GM18868 (cell line): ENCODE measurements at regions not wholly inside any gene's neighbourhood (a gene's known extent, or its start where the extent isn't known, plus 50 kb on each side); places are given as distances from the start of the nearest gene placed in this dataset.

Experiments used
- ATAC-seq: cut with Tn5 transposase; IDR thresholded peaks from one replicate; pipeline ENCODE4 v1.9.1; 2021; ENCODE audit warnings: mild to moderate bottlenecking, moderate library complexity; ENCODE audit not compliant: unreplicated experiment

DNA sequence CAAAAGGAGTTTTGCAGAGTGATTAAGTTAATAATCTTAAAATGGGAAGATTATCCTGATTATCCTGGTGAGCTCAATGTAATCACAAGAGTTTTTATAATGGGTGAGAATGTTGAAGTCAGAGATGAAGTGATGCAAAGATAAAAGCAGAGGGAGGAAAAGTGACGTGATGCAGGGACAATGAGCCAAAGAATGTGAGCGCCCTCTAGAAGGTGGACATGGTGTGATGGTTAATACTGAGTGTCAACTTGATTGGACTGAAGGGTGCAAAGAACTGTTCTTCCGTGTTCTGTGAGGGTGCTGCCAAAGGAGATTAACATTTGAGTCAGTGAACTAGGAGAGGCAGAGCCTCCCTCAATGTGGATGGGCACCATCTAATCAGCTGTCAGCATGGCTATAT, 569.6 kb upstream of the AGTR1 start:
- no peak for ATAC-seq

DNA sequence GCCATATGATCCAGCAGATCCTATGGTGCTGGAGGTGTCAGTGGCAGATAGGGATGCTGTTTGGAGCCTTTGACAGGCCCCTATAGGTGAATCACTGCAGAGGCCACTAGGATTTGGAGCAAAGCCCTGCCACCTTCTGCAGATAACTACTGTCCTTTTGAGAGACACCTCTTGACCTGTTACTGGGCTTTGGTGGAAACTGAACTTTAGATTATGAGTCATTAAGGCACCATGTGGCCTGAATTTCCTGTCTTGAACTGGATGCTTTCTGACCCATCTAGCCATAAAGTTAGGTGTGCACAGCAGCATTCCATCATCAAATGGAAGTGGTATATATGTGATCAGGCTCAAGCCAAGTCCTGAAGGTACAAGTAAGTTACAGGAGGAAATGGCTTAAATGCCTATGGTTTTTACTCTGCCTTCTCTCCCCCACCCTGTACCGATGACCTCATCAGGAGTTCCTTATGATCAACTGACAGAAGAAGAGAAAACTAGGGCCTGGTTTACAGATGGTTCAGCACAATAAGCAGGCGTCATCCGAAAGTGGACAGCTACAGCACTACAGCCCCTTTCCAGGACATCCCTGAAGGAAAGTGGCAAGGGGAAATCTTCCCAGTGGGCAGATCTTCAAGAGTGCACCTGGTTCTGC, 565.6 kb upstream of the AGTR1 start:
- no peak for ATAC-seq

DNA sequence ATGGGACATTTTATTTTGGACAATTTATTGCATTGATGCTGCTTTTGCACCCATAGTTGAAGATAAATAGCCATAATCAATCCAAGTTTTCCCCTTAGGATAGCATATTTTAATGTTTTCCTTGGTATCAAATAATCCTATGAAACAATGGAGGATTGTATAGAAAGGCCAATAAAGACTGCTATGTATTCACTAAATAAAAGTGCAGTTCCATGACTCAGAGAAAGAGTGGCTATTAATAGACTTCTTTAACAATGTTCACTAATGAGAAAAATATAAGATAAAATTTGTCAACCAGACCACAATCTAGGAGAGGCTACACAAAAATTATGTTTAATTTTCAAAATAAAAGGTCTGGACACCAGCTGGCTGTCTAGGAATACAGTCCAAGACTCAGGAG, 560.9 kb upstream of the AGTR1 start:
- ATAC-seq: no peak

DNA sequence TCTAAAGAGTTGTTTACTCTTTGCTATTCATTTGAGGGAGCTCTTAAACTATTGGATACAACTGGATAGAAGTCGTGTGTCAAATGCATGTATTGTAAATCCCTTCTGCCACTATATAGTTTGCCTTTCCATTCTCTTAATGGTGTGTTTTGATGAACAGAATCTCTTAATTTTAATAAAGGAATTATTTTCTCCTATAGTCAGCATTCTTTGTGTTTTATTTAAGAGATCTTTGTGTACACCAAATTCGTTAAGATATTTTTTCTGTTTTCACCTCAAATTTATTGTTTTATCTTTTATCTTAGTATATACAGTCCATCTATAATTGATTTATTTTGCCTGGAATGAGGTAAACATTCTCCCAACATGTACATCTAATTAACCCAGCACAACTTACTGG, 551.5 kb upstream of the AGTR1 start:
- ATAC-seq: no peak

DNA sequence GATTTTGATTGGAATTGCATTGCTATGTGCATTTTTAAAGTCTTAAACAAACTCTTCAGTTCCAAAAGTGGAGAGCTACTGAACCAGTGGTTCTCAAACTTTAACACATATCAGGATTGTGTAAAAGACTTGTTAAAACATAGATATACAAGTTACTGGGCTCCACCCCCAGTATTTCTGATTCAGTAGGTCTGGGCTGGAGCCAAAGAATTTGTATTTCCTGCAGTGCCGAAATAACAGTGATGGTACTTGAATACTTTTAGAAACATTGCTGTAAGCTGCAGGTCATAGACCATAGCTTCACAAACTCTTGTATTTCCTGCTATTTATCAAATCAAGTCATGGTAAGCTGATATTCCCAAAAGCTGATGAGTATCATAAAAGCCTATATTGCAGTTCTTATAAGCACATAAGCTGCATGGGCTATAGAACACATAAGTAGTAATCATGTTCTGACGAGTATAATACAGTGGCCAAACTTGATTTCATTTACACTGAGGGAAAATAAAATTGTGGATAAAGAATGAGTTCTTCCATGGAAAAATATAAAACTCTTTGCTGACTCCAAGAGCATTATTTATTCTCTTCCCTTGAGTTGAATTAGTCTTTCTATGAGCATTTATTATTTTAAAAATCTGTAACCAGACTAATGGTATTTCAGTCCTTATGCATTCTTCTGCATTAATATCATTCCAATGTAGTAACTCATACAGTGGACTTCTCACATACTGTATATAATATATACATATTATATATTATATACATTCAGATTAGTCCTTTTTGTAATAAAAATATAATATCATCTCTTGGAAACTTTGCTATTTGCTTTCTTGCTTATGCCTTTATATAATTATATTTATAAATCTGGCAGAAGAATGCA, 550.5 kb upstream of the AGTR1 start:
- no peak for ATAC-seq

DNA sequence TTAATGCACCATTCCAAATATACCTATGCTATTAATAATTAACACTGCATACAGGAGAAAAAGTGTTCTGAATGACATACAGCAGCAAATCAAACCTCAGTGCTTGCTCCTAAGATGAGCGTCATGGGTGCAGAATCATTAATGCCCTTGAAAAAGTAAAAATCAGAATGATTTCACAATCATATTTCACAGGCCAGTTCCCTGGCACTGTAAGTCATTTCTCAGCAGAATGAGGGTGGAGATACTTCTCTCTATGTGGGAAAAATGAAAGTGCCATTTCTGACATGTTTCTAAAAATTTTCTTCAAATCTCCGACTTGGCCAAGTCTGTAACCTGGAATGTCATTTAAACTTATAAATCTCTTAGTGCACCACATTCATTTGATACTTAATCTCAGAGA, 549.8 kb upstream of the AGTR1 start:
- no peak for ATAC-seq

DNA sequence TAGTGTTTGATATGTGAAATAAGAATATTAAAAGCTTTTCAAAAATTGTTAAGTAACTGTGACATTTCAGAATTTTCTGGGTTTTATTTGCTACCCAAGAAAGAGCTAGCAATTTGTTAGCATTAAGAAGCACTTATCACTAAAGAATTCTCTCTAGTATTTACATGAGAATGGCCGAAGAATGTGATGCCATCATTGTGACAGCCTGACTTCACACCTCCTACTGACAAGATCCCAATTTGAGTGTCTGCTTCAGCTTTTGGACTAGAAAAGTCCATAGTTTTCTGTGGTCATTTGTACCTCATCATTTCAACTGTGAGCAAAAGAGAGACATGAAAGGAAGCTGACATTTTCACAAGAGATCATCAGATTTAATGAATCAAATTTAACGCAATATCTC, 548.1 kb upstream of the AGTR1 start:
- no peak for ATAC-seq

DNA sequence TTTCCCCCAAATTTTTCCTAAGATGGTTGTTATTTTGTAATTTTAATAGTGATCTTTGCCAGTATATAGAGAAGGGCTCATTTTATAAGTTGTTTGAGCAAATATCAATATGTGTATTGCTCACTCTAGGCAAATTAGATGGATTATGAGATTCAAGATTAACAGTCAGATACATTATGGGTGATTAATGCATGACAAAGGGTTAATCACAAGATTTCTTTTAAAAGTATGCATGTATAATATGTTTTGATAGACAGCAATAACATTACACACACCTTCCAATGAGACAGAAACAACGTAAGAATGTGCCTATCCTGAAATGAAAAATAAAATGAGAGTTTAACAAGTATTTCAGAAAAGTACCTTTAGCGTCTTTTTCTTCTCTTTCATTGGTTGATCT, 547.6 kb upstream of the AGTR1 start:
- no peak for ATAC-seq

DNA sequence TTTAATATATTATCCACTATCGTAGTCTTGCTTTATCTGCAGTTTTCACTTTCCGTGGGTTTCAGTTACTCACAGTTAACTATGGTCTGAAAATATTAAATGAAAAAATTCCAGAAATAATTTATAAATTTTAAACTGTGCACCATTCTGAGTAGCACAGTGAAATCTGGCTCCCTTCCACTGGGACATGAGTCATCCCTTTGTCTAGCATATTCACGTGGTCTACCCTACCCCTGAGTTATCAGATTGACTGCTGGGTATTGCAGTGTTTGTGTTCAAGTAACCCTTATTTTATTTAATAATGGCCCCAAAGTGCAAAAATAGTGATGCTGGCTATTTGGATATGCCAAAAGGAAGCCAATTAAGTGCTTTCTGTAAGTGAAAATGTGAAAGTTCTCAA, 539.5 kb upstream of the AGTR1 start:
- ATAC-seq: no peak

DNA sequence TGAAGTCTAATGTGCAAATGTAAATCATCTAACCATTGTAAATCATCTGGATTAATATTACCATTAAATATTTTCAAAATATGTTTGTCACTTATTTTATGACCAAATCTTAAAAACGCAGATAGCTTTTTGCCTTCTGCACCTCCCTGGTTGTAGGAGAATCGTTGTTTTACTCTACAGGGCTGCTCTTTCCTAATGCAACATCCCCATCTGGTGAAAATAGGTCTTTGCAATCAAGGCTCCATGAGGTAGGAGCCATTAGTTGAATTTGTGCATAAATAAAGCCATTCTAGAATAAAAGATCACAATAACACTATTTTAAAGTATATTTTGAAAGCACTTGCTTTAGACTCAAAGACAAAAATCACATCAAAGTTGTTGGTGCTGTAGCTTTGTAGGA, 535.6 kb upstream of the AGTR1 start:
- no peak for ATAC-seq

DNA sequence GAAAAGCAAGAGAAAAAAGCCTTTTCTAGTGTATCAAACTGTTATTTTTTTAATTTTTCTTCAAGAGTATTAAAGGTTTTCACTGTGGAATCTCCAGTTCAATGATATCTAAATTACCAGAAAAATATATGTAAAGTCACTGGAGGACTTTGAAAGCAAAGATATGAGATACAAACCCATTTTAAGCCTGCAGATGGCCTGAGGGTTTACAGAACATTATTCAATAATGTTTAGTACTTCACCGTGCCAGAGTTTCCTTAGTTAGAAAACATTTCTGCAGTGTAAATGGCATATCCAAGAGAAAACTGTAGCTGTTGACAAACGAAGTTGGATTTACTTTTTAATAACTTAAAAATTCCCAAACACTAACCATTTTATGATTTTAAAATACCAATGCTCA, 529.4 kb upstream of the AGTR1 start:
- ATAC-seq: no peak

DNA sequence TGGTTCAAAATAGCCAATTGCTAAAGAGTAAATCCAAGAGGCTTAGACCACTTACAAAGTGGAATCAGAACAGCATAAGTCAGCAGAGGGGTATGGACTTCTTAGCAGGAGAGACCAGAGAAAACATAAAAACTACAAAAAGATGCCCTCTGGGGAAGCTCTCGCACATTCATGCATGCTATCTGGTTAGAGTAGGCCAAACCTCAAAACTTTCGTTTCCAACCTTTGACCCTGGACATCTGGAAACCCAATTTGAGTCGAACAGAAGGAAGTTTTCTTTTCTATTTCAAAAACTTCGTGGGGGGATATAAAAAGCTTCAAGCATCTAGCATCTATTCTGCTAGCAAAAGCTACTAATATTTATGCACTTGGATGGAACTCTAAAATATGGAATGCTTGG, 523.9 kb upstream of the AGTR1 start:
- ATAC-seq: no peak

DNA sequence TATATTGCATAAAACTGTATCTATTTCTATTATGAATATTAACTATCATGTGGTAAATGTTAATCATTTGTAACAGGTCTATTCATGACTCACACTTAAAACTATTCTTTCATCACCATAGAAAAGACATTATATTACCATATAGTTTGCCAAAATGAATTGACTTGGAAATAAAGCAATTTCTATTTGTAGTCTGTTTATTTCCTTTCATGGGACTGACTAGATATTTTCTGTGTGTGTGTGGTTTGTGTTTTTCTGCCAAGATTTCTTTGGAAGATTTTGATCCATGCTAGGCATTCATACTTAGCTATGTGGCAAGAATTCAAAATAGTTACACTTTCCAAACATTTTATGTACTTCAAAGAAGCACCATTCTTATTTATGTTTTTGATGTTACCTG, 522.5 kb upstream of the AGTR1 start:
- ATAC-seq: no peak

DNA sequence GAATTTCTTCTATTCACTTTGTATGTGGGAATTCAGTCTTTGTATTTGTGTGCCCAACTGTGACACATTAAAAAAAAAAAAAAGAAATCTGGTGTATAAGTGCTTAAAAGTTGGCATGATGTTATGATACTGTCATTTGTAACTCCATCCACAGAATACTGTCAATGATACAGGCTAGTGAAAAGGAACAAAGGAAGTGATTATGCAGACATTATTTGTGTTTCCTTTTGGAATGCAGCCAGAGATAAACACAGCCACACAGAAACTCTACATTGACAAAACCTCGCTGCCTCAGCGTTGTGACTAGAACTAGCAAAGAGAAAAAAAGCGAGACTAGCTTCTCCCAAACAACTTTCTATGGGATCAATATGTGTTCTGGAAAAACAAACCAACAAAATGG, 519.2 kb upstream of the AGTR1 start:
- no peak for ATAC-seq

DNA sequence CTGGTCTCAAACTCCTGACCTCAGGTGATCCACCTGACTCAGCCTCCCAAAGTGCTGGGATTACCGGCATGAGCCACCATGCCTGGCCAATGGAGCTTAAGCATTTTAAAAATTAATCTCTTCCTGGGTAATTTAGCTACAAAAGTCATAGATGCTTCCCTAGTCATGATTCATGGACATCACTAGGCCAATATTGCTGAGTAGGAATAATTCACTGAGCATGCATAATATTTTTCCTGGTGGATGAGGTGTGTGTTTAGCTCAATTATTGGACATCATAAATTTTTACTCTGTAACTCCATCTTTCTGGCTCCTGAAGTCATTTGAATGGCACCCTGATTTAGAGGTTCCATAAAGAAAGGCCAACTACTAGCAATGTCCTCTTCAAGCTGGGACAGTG, 512.9 kb upstream of the AGTR1 start:
- ATAC-seq: no peak

DNA sequence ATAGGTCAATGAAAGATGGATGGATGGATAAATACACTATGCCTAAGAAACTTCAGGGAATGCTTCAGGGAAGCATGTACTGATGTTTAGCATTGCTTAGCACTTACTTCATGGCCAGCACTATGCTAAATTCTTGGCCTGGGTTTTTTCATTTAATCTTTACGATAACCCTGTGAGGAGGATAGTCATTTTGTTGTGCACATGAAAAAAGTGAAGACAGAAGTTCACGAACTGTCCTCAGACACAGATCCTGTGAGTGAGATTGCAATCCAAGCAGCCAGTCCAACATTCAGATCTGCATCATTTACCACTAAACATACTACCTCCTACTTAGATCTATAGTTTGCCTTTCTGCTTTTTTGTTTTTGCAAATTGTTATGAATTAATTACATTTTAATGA, 510.8 kb upstream of the AGTR1 start:
- no peak for ATAC-seq

DNA sequence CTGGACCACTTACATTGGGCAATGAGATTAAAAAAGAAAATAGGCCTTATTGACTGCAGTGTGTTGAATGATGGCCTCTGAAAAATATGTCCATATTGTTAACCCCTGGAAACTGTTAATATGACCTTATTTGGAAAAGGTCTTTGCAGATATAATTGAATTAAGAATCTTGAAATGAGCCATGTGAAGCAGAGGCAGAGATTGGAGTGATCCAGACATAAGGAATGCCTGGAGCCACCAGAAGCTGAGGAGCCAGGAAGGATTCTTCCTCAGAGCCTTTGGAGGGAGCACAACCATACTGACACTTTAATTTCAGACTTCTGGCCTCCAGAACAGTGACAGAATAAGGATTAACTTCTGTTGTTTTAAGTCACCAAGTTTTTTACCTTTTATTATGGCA, 510.4 kb upstream of the AGTR1 start:
- ATAC-seq: no peak

DNA sequence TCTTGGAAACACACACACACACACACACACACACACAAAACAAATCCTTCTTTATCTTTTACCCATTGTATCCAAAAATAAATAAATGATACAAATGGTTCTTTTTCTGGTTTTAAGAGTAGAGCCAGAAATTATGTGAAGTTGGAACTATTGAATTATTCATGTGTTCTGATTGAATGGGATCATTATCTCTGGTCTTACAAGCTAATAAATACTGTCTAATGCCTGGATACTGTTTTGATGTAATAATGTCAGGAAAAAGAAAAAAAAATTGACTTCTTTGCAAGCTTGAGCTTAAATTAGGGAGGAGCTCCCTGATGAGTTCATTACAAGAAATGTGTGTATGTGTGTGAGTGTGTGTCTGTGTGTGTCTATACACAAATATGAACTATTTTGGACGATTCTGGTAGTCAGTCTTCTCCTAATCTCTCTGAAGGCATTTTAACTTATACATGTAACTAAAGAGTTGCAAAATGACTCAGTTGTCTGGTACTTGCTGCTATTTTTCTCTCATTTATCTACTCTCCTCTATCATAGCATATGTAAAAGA, 507.2 kb upstream of the AGTR1 start:
- ATAC-seq: no peak

DNA sequence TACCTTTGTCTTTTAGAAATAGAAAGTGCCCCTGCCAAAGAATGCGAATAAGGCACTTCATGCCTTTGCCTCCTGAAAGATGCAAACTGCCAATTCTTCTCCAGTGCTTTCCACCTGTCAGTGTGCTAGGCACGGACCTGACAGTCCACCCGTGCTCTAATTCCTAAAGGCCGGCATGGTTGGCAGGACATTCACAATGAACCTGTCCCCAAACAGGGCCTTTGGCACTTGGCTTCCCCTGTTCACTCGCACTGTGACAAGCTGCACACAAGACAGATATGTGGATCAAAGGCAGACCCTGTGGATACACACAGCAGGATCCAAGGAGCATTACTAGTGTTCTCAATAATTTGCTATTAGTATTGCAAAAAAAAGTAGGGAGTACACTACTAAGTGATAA, 505.7 kb upstream of the AGTR1 start:
- ATAC-seq: no peak

DNA sequence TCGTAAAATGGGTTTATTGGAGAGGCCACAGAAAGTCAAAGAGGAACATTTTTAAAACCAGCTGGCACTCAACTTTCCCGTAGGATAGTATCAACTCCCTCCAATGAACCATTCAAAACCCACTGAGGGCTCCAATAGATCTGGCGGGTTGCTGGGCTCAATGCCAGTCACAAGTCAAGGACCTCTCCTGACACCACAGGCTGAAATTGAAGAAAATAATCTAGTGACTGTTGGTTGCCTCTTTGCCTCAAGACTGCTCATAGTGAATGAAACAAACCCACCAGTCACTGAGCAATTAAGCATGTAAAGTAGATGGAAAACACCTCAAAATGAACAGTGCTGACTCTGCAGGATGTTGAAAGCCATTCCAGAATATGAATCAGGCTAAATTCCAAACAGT, 500.6 kb upstream of the AGTR1 start:
- no peak for ATAC-seq

DNA sequence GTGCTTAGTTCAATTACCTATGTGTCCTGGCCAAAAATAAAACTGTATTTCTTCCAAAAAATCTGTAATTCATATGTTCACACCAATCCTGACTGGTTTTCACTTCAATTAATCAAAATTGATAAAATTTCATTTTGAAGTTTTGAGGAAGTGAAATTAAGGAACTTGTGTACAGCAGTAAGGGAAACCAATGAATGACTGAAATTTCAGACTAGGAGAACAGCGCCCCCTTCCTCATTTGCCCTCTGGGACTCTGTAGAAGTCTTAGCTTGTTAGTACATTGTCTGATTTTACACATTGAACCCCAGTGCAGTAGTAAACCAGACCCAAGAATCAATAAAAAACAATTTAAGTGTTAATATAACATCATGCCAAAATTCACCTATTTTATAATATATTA, 495.3 kb upstream of the AGTR1 start:
- no peak for ATAC-seq

DNA sequence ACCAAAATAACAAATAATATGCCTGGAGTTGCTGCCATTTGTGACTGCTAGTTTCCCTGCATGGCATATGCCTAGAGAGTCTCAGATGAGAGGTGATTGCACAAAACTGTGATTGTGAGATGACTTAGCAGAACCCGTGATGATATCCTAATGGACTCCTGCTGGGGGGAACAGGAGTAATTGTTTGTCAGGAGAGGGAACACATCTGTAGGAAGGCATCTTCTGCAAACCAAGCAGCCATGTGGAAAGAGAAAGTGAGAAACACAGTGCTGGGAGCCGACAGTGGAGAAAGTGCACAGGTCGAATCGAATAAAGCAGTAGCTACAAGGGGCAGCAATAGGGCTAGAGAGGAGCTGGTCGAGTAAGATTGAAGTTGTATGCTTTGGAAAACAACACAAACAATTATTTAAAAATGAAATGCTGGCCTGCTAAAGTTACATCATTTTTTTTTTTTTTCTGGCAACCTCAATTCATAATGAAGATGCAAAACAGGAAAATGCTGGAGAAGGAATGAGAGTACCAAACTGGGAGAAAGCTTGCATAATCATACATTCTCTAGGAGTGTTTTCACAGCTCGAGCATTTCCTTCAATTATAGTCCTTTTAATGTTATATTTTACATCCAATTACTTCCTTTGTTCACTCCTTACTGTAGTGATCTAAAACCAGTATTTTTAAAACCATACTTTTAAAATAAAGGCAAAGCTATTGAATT, 494.2 kb upstream of the AGTR1 start:
- ATAC-seq: no peak
